HL-60 (cell line): ENCODE measurements at regions not wholly inside any gene's neighbourhood (a gene's known extent, or its start where the extent isn't known, plus 50 kb on each side); places are given as distances from the start of the nearest gene placed in this dataset.

Experiments
- GABPA ChIP-seq: IDR thresholded peaks from 2 replicates; pipeline ENCODE4 v1.6.1; 2012; ENCODE audit warnings: low read depth
- POLR2AphosphoS5 ChIP-seq: IDR thresholded peaks from 2 replicates; pipeline ENCODE4 v1.6.1; 2012; ENCODE audit warnings: low read depth
- SPI1 ChIP-seq: IDR thresholded peaks from 2 replicates; pipeline ENCODE4 v1.6.1; 2012; ENCODE audit warnings: low read depth, mild to moderate bottlenecking, borderline replicate concordance
- TF ChIP-seq, protein P1 (sequence below): IDR thresholded peaks from one replicate; pipeline ENCODE4 v1.5.1; 2011; ENCODE audit warnings: low read length, control low read depth, inconsistent platforms; ENCODE audit not compliant: insufficient read depth
- TF ChIP-seq, protein P2 (sequence below): IDR thresholded peaks from 2 replicates; pipeline ENCODE4 v1.6.1; 2012; ENCODE audit warnings: low read depth; ENCODE audit not compliant: insufficient replicate concordance

DNA sequence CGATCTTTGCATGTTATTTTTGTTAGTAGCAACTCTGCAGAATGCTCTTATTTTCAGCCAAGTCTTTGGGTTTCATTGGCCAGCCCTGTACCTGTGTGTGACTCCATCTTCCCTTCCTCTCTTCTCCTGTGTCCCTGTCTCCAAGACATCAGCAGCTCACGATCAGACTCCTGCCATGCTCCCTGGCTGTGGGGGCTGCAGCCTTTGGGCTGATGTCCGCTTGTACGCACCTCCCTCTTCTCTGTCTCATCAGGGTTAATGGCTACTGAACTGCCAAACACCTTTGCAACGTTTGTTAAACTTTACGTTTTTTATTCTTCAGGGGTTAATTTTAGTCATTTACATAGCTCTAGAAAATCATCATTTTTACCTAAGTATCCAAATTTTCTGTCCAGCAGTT lies 103.5 kb upstream of the RET start:
- TF ChIP-seq, protein P1, sequence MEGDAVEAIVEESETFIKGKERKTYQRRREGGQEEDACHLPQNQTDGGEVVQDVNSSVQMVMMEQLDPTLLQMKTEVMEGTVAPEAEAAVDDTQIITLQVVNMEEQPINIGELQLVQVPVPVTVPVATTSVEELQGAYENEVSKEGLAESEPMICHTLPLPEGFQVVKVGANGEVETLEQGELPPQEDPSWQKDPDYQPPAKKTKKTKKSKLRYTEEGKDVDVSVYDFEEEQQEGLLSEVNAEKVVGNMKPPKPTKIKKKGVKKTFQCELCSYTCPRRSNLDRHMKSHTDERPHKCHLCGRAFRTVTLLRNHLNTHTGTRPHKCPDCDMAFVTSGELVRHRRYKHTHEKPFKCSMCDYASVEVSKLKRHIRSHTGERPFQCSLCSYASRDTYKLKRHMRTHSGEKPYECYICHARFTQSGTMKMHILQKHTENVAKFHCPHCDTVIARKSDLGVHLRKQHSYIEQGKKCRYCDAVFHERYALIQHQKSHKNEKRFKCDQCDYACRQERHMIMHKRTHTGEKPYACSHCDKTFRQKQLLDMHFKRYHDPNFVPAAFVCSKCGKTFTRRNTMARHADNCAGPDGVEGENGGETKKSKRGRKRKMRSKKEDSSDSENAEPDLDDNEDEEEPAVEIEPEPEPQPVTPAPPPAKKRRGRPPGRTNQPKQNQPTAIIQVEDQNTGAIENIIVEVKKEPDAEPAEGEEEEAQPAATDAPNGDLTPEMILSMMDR = no peak
- TF ChIP-seq POLR2AphosphoS5 (peak; percentile 41), SPI1 (no peak), GABPA (no peak)
- TF ChIP-seq, protein P2, sequence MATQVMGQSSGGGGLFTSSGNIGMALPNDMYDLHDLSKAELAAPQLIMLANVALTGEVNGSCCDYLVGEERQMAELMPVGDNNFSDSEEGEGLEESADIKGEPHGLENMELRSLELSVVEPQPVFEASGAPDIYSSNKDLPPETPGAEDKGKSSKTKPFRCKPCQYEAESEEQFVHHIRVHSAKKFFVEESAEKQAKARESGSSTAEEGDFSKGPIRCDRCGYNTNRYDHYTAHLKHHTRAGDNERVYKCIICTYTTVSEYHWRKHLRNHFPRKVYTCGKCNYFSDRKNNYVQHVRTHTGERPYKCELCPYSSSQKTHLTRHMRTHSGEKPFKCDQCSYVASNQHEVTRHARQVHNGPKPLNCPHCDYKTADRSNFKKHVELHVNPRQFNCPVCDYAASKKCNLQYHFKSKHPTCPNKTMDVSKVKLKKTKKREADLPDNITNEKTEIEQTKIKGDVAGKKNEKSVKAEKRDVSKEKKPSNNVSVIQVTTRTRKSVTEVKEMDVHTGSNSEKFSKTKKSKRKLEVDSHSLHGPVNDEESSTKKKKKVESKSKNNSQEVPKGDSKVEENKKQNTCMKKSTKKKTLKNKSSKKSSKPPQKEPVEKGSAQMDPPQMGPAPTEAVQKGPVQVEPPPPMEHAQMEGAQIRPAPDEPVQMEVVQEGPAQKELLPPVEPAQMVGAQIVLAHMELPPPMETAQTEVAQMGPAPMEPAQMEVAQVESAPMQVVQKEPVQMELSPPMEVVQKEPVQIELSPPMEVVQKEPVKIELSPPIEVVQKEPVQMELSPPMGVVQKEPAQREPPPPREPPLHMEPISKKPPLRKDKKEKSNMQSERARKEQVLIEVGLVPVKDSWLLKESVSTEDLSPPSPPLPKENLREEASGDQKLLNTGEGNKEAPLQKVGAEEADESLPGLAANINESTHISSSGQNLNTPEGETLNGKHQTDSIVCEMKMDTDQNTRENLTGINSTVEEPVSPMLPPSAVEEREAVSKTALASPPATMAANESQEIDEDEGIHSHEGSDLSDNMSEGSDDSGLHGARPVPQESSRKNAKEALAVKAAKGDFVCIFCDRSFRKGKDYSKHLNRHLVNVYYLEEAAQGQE = no peak
